Ishikawa (cell line): ENCODE measurements at regions not wholly inside any gene's neighbourhood (a gene's known extent, or its start where the extent isn't known, plus 50 kb on each side); places are given as distances from the start of the nearest gene placed in this dataset.

ENCODE experiments used
- CEBPB ChIP-seq: IDR thresholded peaks from 2 replicates; pipeline ENCODE4 v1.6.1; 2012
- CREB1 ChIP-seq: IDR thresholded peaks from 2 replicates; pipeline ENCODE4 v1.6.1; 2012; ENCODE audit warnings: low read depth
- EGR1 ChIP-seq: IDR thresholded peaks from 2 replicates; pipeline ENCODE4 v1.6.1; 2012
- EP300 ChIP-seq: IDR thresholded peaks from 2 replicates; pipeline ENCODE4 v1.6.1; 2012; ENCODE audit warnings: borderline replicate concordance
- FOXM1 ChIP-seq: IDR thresholded peaks from 2 replicates; pipeline ENCODE4 v1.6.1; 2012; ENCODE audit warnings: low read depth, borderline replicate concordance
- MAX ChIP-seq: IDR thresholded peaks from 2 replicates; pipeline ENCODE4 v1.6.1; 2012
- NFIC ChIP-seq: IDR thresholded peaks from 2 replicates; pipeline ENCODE4 v1.6.1; 2012
- RAD21 ChIP-seq: IDR thresholded peaks from 2 replicates; pipeline ENCODE4 v1.6.1; 2012; ENCODE audit warnings: low read depth
- REST ChIP-seq: IDR thresholded peaks from 2 replicates; pipeline ENCODE4 v1.6.1; 2012; ENCODE audit warnings: low read depth, mild to moderate bottlenecking
- TAF1 ChIP-seq: IDR thresholded peaks from 2 replicates; pipeline ENCODE4 v1.6.1; 2012; ENCODE audit warnings: low read depth, mild to moderate bottlenecking
- TCF12 ChIP-seq: IDR thresholded peaks from 2 replicates; pipeline ENCODE4 v1.6.1; 2012; ENCODE audit warnings: low read depth
- TEAD4 ChIP-seq: IDR thresholded peaks from 2 replicates; pipeline ENCODE4 v1.6.1; 2012
- USF1 ChIP-seq: IDR thresholded peaks from 2 replicates; pipeline ENCODE4 v1.6.1; 2012
- YY1 ChIP-seq: IDR thresholded peaks from 2 replicates; pipeline ENCODE4 v1.6.1; 2012; ENCODE audit warnings: low read depth
- ZBTB7A ChIP-seq: IDR thresholded peaks from 2 replicates; pipeline ENCODE4 v1.6.1; 2012; ENCODE audit warnings: low read depth

GRCh38 chr3:106522397-106522796 lies 653.6 kb upstream of the CBLB start:
- TF ChIP-seq TCF12 (no peak), TAF1 (no peak), CEBPB (no peak)

- TF ChIP-seq FOXM1 = no peak
- TF ChIP-seq EP300 = no peak
- TF ChIP-seq EGR1 = no peak
- TF ChIP-seq RAD21 = no peak
- no peak for TF ChIP-seq TCF12
- TF ChIP-seq ZBTB7A = no peak
- no peak for TF ChIP-seq CEBPB
- no peak for TF ChIP-seq USF1
Observed at GRCh38 chr3:106528932-106529331, 660.1 kb upstream of the CBLB start.

GRCh38 chr3:106529738-106530137 lies 660.9 kb upstream of the CBLB start:
- TF ChIP-seq TAF1 = no peak
- TF ChIP-seq FOXM1 = no peak
- TF ChIP-seq TCF12 = no peak
- no peak for TF ChIP-seq CEBPB
- no peak for TF ChIP-seq EP300
- TF ChIP-seq REST = no peak
- TF ChIP-seq MAX = no peak
- no peak for TF ChIP-seq NFIC
- TF ChIP-seq ZBTB7A = no peak
- no peak for TF ChIP-seq YY1
- no peak for TF ChIP-seq RAD21
- TF ChIP-seq TEAD4 = no peak
- TF ChIP-seq USF1 = no peak
- TF ChIP-seq CREB1 = no peak
- TF ChIP-seq EGR1 = no peak

- TF ChIP-seq YY1 = no peak
- TF ChIP-seq MAX = no peak
- TF ChIP-seq TCF12 = no peak
- no peak for TF ChIP-seq NFIC
- TF ChIP-seq CREB1 = no peak
- no peak for TF ChIP-seq FOXM1
- no peak for TF ChIP-seq TEAD4
- TF ChIP-seq RAD21 = no peak
- no peak for TF ChIP-seq TAF1
- no peak for TF ChIP-seq EP300
- no peak for TF ChIP-seq EGR1
- TF ChIP-seq REST = no peak
- no peak for TF ChIP-seq USF1
- TF ChIP-seq CEBPB = no peak
- no peak for TF ChIP-seq ZBTB7A
Observed at GRCh38 chr3:106530367-106530766, 661.6 kb upstream of the CBLB start.

GRCh38 chr3:106533093-106533787 lies 664.4 kb upstream of the CBLB start:
- TF ChIP-seq EP300 (no peak), RAD21 (no peak), ZBTB7A (no peak), MAX (no peak), TAF1 (no peak), TCF12 (no peak), YY1 (no peak), EGR1 (no peak), FOXM1 (no peak), NFIC (no peak), CREB1 (no peak), REST (no peak), USF1 (no peak)
